GM12878 (cell line): ENCODE measurements at regions not wholly inside any gene's neighbourhood (a gene's known extent, or its start where the extent isn't known, plus 50 kb on each side); places are given as distances from the start of the nearest gene placed in this dataset.

Source experiments
- BRCA1 ChIP-seq: IDR thresholded peaks from 2 replicates; pipeline ENCODE4 v1.6.1; 2011; ENCODE audit warnings: low read depth, low read length, improper control_type of control experiment
- CREB1 ChIP-seq: IDR thresholded peaks from 2 replicates; pipeline ENCODE4 v1.6.1; 2012; ENCODE audit warnings: low read depth, mild to moderate bottlenecking, inconsistent platforms
- EP300 ChIP-seq, 2 experiments: fragments of 150-350 bp in 1 of 2; IDR thresholded peaks; 2 replicates each; pipeline ENCODE4 v1.6.1; 2011 to 2012; ENCODE audit warnings: low read depth in 2 of 2, low read length in 2 of 2, borderline replicate concordance in 1 of 2, improper control_type of control experiment in 1 of 2, inconsistent platforms in 1 of 2; ENCODE audit not compliant: control insufficient read depth in 1 of 2
- POU2F2 ChIP-seq: IDR thresholded peaks from 3 replicates; pipeline ENCODE4 v1.6.1; 2011; ENCODE audit warnings: low read depth, mild to moderate bottlenecking, low read length, borderline replicate concordance
- RELB ChIP-seq: fragments of 450-650 bp; IDR thresholded peaks from 2 replicates; pipeline ENCODE4 v1.6.1; 2017; ENCODE audit warnings: low read depth, mild to moderate bottlenecking, moderate library complexity
- SRF ChIP-seq, 2 experiments: IDR thresholded peaks; 2 replicates each; pipeline ENCODE4 v1.6.1; 2011; ENCODE audit warnings: low read depth in 2 of 2, low read length in 2 of 2, mild to moderate bottlenecking in 1 of 2, moderate library complexity in 1 of 2
- STAT3 ChIP-seq: IDR thresholded peaks from 2 replicates; pipeline ENCODE4 v1.6.1; 2011; ENCODE audit warnings: low read depth, low read length, improper control_type of control experiment
- TAF1 ChIP-seq: IDR thresholded peaks from 2 replicates; pipeline ENCODE4 v1.6.1; 2011; ENCODE audit warnings: mild to moderate bottlenecking, low read depth, low read length, borderline replicate concordance
- TCF12 ChIP-seq: IDR thresholded peaks from 2 replicates; pipeline ENCODE4 v1.6.1; 2011; ENCODE audit warnings: low read depth, mild to moderate bottlenecking, low read length
- ZSCAN29 ChIP-seq: fragments of 450-650 bp; IDR thresholded peaks from 2 replicates; pipeline ENCODE4 v1.6.1; 2017; ENCODE audit warnings: mild to moderate bottlenecking, moderate library complexity
- TF ChIP-seq, protein P1 (sequence below), 3 experiments: IDR thresholded peaks in 2 of 3; conservative IDR thresholded peaks in 1 of 3; 2 replicates each; pipeline ENCODE4 v1.5.1; 2011; ENCODE audit warnings: low read depth in 3 of 3, low read length in 3 of 3, mild to moderate bottlenecking in 3 of 3, control low read depth in 2 of 3, moderate library complexity in 2 of 3, inconsistent platforms in 1 of 3, mixed read lengths in 1 of 3; ENCODE audit not compliant: control insufficient read depth in 2 of 3, insufficient read depth in 1 of 3; ENCODE audit errors: extremely low read depth in 1 of 3

DNA sequence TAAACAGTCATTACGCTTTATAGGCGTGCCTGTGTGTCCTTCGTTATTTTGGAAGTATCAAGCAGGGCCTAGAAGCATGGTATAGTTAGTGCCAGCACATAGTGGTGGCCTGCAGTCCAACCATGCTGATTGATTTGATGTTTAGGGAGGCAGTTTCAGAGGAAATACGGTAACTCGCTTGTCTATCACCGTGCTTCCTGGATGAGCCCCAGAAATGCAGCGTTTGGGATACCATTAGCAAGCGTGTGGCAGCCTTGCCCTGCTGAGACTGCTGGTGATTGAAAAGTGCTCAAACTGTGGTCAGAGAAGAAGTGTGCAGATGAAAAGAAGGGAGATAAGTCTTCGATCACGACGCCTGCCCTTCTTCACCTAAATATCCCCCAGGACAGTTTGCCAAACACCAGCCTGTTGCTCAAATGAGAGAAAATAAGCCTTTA lies 158.4 kb downstream of the CHIC2 start:
- no peak for TF ChIP-seq RELB
- no peak for TF ChIP-seq EP300 (IDR thresholded peaks at IDR 0.05; ENCODE audit: borderline replicate concordance in 1 of 2, control insufficient read depth in 1 of 2, low read depth in 2 of 2, low read length in 2 of 2)
- no peak for TF ChIP-seq TCF12
- no peak for TF ChIP-seq ZSCAN29
- TF ChIP-seq POU2F2: no peak
- TF ChIP-seq, protein P1, sequence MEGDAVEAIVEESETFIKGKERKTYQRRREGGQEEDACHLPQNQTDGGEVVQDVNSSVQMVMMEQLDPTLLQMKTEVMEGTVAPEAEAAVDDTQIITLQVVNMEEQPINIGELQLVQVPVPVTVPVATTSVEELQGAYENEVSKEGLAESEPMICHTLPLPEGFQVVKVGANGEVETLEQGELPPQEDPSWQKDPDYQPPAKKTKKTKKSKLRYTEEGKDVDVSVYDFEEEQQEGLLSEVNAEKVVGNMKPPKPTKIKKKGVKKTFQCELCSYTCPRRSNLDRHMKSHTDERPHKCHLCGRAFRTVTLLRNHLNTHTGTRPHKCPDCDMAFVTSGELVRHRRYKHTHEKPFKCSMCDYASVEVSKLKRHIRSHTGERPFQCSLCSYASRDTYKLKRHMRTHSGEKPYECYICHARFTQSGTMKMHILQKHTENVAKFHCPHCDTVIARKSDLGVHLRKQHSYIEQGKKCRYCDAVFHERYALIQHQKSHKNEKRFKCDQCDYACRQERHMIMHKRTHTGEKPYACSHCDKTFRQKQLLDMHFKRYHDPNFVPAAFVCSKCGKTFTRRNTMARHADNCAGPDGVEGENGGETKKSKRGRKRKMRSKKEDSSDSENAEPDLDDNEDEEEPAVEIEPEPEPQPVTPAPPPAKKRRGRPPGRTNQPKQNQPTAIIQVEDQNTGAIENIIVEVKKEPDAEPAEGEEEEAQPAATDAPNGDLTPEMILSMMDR (IDR thresholded peaks at IDR 0.05 in 2 of 3, conservative IDR thresholded peaks at IDR 0.05 in 1 of 3; ENCODE audit: control insufficient read depth in 2 of 3, extremely low read depth in 1 of 3, insufficient read depth in 1 of 3, low read depth in 3 of 3, low read length in 3 of 3): no peak
- no peak for TF ChIP-seq TAF1
- TF ChIP-seq CREB1: no peak
- TF ChIP-seq SRF (IDR thresholded peaks at IDR 0.05; ENCODE audit: low read depth in 2 of 2, low read length in 2 of 2): no peak
- no peak for TF ChIP-seq STAT3
- no peak for TF ChIP-seq BRCA1
